CD4-positive, alpha-beta T cell treated with Interleukin-15 for 1 hour (primary cell): ENCODE measurements at regions not wholly inside any gene's neighbourhood (a gene's known extent, or its start where the extent isn't known, plus 50 kb on each side); places are given as distances from the start of the nearest gene placed in this dataset.
"Not testable (repeated sequence)": the region's sequence is repeated elsewhere in the genome, so short reads cannot be mapped to it uniquely, and the experiment has no call there.

ENCODE experiments used
- DNase-seq: peaks from one replicate; pipeline ENCODE4 v3.0.0-alpha.2; 2020

DNA sequence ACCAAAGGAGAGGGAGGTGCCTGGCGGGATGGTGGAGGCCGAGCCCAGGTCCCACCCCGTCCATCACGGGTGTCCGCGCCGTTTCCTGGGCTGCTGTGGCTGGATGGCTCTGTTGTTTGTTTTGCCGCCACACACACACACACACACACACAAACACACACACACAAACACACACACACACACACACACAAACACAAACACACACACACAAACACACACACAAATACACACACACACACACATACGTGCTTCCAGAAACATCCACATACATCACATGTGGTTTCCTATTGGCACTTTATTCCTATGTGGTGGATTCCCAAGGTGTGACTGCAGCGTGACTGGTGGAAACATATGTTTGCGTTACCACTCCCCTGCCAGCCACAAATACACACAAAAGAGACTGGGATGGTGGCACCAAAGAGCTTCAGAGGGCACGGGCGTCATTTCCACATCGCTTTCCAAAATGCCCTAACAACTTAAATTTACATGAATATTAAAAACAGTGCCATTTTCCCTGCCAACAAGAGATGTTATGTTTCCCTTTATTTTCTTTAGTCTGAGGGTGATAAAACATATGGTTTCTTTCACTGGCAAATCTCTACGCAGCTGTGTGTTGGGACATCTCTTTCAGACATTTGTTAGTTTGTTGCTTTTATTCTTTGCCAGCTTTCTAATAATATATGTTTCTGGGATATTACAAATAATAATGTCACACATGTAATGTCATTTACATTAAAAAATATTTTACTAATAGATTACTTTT, 356.8 kb downstream of the BRD1 start:
- DNase-seq: no peak

DNA sequence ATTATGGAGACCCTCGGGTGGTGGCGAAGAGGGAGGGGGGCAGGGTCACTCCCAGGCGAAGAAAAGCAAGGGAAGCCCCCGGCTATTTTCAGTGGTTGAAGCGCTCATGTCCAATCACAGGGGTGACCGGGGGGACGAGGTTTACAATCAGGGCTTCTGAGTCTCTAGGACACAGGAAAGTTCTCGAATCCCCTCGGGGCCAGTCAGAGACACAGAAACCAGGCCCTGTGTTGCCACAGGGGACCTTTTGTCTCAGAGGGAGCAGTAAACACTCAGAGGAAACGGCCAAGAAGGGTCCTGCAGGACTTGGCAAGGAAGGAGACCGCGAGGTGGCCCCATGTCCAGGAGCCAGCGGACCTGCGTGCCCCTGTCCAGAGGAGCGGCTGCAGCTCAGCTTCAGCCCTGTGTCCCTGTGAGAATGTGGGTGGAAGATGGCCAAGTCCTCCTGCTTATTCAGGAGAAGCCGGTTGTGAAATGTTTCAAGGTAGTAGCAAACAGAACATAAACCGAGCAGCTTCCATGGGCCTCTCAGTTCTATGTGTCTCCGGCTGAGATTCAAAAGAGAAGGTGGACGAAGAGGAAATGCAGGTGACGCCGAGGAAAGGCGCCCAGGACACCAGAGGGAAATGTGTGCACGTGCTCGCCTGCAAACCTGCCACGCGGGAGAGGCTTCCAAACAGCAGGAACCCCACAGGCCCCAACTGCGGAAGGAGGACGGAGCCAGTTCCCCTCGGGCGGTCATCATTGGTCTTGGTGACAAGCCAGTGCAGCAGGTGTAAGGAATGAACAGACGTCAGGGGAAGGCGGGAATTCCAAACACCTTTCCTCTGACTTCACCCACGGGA, 357.6 kb downstream of the BRD1 start:
- DNase-seq: no peak

DNA sequence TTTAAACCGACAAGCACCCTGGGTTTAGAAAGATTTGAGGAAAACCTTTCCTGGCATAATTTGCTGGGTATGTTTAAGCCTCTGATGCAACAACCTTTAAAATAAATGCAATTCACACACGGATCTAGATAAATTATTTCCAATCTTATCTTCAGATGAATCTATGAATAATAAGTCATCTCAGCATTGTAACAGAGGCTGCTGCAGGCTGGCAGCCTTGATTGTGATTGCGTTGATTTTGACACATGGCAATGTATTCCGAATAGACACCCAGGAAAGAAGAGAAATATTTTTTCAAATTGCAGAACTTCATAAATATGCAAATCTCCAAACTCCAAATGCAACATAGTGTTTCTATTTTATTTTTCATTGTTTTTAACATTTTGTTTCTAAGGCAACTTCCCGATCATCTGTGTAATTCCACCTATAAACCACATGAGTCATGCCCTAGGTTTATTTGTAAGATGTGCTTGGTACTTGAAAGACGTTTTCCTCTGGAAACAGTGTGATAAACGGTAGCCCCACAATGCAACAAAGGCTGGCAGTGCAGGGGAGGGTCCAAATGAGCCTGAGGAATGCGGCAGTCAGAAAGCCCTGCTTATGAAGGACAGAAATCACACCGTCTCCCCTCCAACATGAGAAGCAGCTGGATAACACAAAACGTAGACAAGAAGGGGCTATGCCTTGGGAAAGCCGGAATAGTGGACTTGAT, 359.0 kb downstream of the BRD1 start:
- DNase-seq: no peak

DNA sequence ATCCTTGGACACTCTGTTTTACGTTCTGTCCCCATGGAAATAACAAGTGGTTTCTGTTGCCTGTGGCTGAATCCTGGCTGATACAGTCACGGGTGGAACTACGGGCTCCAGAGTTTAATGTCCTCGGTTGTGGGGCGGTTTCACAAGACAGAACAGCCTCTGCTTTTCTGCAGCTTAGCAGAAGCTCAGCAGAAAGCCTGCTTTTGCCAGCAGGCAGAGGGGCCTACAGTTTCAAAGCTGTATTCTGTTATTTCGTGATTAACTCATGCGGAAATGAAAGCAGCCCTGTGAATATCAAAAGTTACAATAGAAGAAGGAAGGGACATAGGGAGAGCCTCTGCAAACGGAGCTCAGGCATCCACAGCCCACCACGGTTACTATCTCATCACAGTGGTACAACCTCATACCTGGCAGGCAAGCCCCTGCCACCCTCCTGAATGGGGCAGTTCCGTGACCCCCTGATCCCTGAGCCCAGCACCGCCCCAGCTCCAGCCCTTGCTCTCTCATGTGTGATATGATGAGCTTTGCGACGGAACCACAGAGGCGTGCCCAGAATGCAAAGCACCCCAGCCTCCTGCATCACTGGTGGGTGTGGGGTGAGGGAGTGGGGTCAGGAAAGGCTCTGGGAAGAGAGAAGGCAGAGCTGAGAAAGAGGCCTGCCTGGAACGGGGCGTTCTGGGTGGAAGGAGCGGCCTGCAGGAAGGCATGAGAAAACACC, 360.6 kb downstream of the BRD1 start:
- DNase-seq: no peak

DNA sequence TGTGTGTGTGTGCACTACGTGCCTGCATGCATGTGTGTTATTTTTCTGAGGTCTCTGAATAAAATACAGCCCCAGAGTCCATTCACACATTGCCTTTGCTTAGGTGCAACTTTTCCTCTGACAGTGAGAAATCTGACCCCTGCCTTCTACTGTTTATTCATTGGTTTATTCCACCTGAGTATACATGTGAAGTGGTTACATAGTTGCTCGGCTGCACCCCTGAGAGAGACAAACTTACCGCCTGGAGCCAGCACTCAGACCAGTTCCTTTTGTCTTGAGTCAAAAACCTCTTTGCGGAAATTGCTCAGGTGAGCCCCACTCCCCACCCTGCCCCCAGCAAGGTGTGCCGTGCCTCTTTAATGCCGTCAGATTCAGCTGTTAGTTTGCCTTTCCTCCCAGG, 363.6 kb downstream of the BRD1 start:
- no peak for DNase-seq

DNA sequence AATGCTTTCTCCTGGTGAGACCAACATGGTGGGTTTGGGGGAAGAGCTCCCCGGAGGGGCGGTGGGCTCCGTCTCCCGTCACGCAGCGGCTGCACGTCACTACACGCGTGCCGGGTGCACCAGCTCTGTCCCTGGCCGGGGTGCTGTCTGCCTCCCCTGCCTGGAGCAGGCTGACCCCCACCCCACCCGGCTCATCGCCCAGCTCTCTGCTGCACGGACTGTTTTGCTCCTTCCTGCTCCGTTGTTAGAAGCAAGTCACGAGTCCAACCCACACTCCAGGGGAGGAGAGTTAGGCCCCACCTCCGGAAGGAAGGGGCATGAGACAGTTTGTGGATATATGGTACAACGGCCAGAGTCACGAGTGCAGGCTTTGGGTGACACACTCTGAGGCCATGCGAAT, 364.9 kb downstream of the BRD1 start:
- peak; percentile 26 for DNase-seq

DNA sequence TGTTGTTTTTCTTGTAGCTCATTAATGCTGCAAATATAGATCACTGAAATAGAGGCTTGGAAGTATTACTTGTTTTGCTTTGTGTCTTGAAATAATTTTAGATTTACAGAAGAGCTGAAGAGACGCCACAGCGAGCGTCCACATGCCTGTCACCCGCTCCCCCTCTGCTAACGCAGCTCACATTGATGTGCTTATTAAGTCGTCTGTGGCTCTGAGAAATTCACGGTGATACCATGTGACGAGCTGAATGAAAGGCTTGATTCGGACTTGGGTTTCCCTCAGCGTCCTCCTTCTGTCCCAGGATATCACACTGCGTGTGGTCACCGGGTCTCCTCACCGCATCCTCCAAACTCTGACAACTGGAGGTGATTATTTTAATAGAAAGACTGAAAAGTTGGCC, 365.4 kb downstream of the BRD1 start:
- DNase-seq: no peak

DNA sequence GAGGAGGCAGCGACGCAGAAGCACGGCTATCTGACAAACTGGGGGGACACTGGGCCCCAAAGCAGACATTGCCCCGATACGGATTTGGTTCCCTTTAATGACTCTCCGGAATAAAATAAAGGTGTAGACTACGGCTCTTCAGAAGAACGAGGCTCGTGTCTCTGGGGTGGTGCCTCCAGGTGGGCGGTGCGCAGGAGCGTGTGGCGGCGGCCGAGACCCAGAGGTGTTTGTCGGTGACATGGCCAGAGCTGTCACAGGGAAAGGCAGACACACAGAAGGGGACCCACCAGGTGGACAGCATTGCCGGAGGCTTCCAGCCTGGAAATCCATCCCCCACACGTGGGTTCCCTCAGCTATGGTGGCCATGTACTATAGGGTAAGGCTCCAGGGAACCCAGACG, 366.0 kb downstream of the BRD1 start:
- no peak for DNase-seq

DNA sequence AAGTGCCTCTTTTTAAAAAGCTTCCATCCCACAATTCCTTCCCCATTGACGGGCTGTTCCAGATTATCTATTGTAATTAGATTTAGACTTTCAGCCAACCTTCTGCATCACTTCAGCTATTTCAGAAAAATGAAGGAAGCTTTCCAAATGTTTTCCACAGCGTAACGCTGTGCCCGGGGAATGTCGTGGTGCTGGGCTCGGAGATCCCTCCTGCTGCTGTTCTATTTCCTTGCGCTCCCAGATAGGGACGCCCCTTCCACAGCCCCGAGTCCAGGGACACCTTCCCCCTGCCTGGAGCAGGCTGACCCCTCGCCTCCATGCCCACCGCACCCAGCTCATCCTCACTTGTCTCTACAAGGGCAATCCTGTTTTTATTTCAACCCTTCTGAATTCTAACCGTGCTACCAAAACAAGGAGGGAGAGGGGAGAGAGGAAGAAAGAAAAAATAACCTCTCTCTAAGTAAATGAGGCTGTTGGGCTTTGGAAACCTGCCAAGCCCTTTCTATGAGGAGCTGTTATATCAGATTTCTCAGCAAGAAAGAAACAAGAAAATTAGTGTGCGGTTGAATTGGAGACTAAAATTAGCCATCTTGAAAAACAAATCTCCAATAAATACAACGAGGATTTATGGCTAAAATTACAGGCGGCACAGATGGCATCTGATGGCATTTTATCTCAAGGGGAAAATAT, 366.9 kb downstream of the BRD1 start:
- no peak for DNase-seq

DNA sequence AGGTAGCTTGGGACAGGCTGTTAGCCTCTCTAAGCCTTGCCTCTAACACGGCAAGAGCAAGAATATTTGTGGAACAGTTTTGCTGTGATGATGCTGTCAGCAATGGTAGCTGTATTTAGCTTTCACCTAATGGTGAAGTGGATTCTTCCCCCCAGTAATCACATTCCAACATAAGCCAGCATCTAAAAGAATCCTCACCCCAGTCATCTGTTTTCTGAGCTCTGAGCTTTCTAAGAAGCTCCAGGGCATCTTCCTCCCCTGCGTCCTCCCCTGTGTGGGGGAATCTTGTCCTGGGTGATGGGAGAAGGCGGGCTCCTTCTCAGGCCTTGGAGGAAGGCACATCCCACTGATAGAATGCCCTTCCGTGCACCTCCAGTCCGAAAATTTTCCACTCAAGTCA, 367.6 kb downstream of the BRD1 start:
- no peak for DNase-seq

DNA sequence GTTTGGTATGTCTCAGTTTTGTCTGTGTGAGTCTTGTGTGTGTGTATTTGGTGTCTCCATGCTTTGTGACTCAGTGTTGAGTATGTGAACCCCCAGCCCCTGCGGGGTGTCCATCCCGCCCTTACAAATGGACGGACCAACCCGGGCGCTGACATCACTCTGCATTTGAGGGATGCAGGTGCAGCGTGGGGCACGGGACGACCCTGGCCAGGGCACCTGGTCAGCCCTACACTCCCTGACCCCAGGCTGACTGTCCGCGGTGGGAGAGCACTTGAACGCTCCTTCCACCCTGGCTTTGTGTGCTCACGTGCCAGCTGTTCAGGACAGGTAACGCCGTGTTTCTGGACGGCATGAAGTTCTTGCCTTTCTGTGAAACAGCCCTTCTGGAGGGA, 369.0 kb downstream of the BRD1 start:
- DNase-seq: no peak

DNA sequence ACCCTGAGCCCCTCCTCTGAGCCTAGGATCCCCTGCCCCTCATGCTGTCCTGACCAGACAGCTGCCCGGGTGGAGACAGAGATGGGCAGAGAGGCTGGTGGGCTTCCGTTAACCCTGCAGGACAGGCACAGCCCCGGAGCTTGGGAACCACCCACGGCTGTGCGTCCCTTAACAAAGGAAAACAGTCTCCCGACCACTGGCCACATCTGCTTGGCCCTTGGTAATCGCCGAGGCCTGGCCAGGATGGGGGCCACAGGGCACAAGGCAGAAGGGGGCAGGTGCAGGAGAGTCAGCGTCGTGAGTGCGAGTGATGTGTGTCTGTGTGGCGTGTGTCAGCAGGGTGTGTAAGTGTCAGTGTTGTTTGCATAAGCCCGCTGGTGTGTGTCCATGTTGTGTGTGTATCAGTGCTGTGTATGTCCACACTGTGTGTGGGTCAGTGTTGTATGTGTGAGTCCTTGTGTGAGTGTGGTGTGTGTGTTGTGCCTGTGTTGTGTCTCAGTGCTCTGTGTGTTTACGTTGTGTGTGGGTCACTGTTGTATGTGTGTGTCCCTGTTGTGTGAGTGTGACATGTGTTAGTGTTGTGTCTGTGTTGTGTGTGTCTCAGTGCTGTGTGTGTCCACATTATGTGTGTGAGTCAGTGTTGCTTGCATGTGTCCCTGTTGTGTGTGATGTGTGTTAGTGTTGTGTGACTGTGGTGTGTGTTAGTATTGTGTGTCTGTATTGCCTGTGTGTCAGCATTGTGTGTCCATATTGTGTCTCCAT, 369.5 kb downstream of the BRD1 start:
- no peak for DNase-seq

DNA sequence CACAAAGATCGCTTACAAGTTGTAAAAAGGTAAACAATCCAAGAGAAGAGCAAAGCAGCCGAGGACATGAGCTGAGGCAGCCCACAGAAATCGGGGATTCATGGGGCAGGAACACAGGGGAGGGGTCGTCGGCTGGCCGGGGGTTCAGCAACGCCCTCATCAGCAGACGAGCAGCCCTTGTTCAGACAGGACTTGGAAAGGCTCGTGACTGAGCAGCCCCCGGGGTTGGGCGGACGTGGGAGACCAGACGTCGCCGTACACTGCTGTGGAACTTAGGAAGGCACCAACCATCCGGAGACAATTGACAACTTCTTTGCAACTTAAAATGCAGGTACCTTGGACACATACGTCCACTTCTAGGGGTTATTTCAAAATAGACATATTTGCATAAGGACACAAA, 370.5 kb downstream of the BRD1 start:
- no peak for DNase-seq

DNA sequence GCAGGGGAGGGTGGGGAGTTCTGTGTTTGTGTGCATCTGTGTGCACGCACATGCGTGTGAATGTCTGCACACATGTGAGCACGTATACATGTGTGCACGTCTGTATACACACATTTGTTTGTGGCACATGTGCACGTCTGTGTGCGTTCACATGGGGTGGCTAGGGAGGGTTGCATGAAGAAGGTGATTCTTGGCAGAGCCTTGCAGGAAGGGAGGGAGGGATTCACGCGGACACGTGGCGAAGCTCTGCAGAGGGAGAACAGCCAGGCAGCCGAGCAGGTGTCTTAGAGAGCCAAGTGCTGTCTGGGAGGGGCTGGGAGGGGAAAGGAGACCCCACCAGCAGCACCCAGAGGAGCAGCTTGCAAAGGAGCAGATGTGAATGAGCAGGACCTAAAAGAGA, 372.1 kb downstream of the BRD1 start:
- DNase-seq: no peak

DNA sequence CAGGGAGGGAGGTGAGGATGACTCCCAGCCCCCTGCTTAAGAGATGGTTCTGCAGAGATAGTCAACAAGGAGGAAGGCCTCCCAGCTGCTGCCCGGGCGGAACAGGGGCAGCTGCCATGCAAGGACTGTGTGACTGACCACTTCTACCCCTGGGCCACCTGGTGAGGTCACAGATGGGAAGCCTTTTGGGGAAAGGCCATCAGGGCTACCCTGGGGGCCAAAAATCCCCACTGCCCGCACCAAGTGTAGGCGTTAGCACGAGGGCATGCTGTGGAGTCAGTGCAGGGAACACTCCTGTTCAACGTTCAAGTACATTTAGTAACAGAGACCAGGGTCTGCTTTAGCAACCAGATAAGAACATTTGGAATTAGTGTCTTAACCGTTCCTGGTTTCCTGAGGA, 372.9 kb downstream of the BRD1 start:
- no peak for DNase-seq

DNA sequence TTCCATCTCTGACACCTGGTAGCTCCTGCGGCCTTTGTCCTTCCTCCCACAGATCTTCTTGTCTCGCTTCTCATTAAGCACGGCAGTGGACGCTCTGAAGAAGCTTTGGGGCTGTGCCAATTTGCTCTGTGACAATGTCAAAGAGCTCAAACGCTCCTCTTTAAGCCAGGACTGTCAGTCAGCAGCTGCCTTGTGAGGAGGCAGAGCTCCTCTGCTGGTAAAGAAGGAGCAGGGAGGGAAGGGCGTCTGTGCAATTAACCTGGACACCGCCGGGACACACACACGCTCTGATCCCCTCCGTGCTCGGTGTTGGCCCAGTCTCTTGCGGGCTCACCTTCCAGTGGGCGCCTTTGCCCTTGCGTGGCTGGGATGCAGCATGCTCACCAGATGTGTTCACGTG, 373.9 kb downstream of the BRD1 start:
- no peak for DNase-seq

DNA sequence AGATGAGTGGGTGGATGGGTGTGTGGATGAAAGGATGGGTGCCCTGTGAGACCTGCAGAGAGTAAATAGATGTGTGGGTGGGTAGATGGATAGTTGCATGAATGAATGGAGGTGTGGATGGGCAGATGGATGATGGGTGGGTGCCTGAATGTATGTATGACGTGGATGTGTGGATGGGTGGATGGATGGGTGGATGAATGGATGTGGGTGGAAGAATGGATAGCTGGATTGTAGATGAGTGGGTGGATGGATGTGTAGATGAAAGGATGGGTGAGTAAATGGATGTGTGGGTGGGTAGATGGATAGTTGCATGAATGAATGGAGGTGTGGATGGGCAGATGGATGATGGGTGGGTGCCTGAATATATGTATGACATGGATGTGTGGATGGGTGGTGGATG, 374.7 kb downstream of the BRD1 start:
- not testable (repeated sequence) for DNase-seq

DNA sequence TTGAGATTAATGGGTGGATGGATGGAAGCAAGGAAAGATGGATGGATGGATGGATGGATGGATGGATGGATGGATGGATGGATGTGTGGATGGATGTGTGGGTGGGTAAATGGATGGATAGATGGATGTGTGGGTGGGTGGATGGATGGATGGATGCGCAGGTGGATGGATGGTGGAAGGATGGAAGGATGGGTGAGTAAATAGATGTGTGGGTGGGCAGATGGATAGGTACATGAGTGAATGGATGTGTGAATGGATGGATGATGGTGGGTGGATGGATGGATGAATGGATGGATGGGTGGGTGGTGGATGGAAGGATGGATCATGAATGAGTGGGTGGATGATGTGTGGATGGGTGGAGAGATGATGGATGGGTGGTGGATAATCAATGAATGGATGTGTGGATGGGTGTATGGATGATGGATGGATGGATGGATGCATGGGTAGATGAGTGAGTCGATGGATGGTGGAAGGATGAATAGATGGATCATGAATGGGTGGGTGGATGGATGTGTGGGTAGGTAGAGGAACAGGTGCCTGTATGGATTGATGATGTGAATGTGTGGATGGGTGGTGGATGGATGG, 375.2 kb downstream of the BRD1 start:
- DNase-seq: no peak

DNA sequence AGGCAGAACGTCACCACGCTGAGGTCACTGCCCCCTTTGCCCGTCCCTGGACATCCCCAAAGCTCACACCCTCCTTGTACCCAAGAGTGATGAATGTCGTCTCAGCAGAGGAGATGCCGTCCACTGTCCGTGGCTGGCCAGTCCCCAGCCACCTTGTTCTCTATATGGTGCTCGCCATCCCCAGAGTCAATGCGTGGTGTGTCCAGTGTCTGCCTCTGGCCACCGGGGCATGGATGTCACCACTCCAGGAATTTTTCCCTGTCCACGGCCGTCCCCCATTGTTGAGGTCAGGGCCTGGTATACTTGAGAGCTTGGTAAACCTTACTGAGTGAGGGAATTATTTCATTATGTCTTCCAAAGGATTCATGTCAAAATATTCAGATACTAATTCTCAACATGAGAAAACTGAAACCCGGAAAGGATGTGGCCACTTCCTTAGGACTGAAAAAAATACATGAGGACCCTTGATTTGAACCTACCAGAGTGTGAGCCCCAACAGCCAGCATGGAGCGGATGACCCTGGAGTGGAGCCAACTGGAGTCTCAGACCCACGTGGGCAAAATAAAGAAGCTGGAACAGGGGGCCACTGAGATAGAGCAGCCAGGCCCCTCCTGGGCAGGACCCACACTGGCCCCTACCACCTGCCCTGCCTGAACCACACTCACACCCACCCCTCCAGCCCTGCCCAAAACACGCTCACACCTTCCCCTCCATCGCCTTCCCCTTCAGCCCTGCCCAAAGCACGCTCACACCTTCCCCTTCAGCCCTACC, 376.4 kb downstream of the BRD1 start:
- DNase-seq: no peak

DNA sequence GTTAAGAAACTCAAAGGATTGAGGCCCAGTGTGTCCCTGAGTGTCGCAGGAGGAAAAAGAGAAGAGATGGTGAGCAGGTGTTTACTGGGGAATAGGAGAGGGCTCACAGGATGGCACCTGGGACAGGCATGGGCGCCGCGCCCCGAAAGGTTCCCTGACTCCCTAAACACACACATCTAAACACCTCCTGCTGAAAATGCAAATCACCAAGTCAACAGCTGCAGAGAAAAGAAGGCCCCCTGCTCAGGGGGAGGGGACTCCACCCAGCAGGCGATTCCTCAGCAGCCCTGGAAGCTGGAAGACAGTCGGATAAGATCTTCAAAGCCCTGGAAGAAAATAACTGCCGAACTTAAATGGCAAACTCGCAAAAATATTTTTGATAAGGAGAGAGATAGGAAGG, 377.2 kb downstream of the BRD1 start:
- no peak for DNase-seq
